ENCODE measurements at regions not wholly inside any gene's neighbourhood (a gene's known extent, or its start where the extent isn't known, plus 50 kb on each side); places are given as distances from the start of the nearest gene placed in this dataset.

DNA sequence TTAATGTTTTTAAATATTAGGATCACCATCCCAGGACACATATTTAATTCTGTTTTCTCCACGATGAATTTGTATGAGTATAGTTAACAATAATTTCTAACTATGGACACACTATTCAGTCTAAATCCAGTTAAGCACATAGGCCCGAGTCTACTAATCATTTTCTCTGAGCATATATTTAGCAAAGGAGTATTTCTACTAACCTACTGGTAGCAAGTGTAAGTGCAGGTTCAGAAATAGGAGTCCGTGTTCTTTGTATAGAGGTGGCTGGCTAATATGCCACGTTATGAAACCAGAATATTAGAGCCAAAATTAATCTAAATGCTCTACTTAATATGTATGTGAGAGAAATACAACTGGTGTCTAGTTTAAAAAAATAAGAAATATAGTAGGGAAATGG, 416.6 kb upstream of the NXPH2 start:
- 62 to 75% methylated on average over 4 of the region's 4 CpGs for WGBS, 2 donors (ENCODE audit: low coverage in 1 of 2)
- H3K27ac ChIP-seq: no peak overlapping the region
- H3K9me3 ChIP-seq: no peaks in the 10 kb centered on the region
- intact Hi-C loops (cut with DNase I; ENCODE audit: low total_unique reads) (no loop called here), in situ Hi-C loops (cut with MboI; ENCODE audit: low pct_ligation_motif_present in 1 of 4, low pct_unique_long_range_greater_than_20kb in 1 of 4, low sequenced_read_pairs in 3 of 4) (no loop called here)
- H3K4me1 ChIP-seq: no peaks in the 10 kb centered on the region
- no peak for DNase-seq
- TF ChIP-seq EP300 (IDR thresholded peaks at IDR 0.05; ENCODE audit: low read depth) (no peak), POLR2AphosphoS5 (IDR thresholded peaks at IDR 0.05) (no peak), POLR2A (IDR thresholded peaks at IDR 0.05) (no peak), CTCF (IDR thresholded peaks at IDR 0.05) (no peak)
- no peaks in the 10 kb centered on the region for H3K36me3 ChIP-seq
- no peak overlapping the region for H3K4me3 ChIP-seq
- no peaks in the 10 kb centered on the region for H3K27me3 ChIP-seq

DNA sequence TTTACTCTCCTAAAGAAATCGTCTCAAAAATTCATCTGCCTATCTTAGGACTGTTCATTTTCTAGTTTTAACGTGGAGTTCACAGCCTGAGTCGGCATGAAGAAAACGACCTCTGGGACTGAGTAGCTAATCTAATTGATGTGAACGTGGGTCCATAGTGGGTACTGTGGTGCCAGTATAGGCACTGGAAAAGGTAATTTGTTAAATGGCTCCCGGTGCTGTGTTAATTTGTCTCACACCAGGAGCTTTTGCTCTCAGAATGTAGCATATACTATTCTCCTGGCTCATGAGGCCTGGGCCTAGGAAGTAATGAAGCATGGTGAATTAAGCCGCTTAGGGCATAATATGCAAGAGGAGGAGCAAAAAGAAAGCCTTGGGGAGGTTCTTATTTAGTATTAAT, 414.4 kb upstream of the NXPH2 start:
- Histone ChIP-seq H3K27ac (no peak overlapping the region), H3K4me1 (no peaks in the 10 kb centered on the region), H3K36me3 (no peaks in the 10 kb centered on the region), H3K9me3 (no peaks in the 10 kb centered on the region), H3K4me3 (no peak overlapping the region), H3K27me3 (no peaks in the 10 kb centered on the region)
- in situ Hi-C loops (cut with MboI; ENCODE audit: low pct_ligation_motif_present in 1 of 4, low pct_unique_long_range_greater_than_20kb in 1 of 4, low sequenced_read_pairs in 3 of 4) (no loop called here), intact Hi-C loops (cut with DNase I; ENCODE audit: low total_unique reads) (no loop called here)
- no peak for TF ChIP-seq POLR2AphosphoS5 (IDR thresholded peaks at IDR 0.05)
- no peak for TF ChIP-seq CTCF (IDR thresholded peaks at IDR 0.05)
- no peak for TF ChIP-seq POLR2A (IDR thresholded peaks at IDR 0.05)
- no peak for TF ChIP-seq EP300 (IDR thresholded peaks at IDR 0.05; ENCODE audit: low read depth)
- 76 to 77% methylated on average over 6 to 7 of the region's 7 CpGs for WGBS, 2 donors (ENCODE audit: low coverage in 1 of 2)
- DNase-seq: no peak

- in situ Hi-C loops (cut with MboI; ENCODE audit: low pct_ligation_motif_present in 1 of 4, low pct_unique_long_range_greater_than_20kb in 1 of 4, low sequenced_read_pairs in 3 of 4) (no loop called here), intact Hi-C loops (cut with DNase I; ENCODE audit: low total_unique reads) (no loop called here)
- TF ChIP-seq CTCF (IDR thresholded peaks at IDR 0.05) (no peak), EP300 (IDR thresholded peaks at IDR 0.05; ENCODE audit: low read depth) (no peak), POLR2AphosphoS5 (IDR thresholded peaks at IDR 0.05) (no peak), POLR2A (IDR thresholded peaks at IDR 0.05) (no peak)
- Histone ChIP-seq H3K27me3 (no peaks in the 10 kb centered on the region), H3K36me3 (no peaks in the 10 kb centered on the region), H3K27ac (no peak overlapping the region), H3K4me3 (no peak overlapping the region), H3K9me3 (no peaks in the 10 kb centered on the region), H3K4me1 (no peaks in the 10 kb centered on the region)
- 48 to 76% methylated on average over 2 to 3 of the region's 3 CpGs for WGBS, 2 donors (ENCODE audit: low coverage in 1 of 2)
- no peak for DNase-seq
Observed at GRCh38 chr2:139177041-139177440, 396.9 kb upstream of the NXPH2 start.

- H3K36me3 ChIP-seq: no peaks in the 10 kb centered on the region
- DNase-seq: no peak
- H3K4me3 ChIP-seq: no peak overlapping the region
- H3K4me1 ChIP-seq: no peaks in the 10 kb centered on the region
- intact Hi-C loops (cut with DNase I; ENCODE audit: low total_unique reads): no loop called here
- no peaks in the 10 kb centered on the region for H3K27me3 ChIP-seq
- in situ Hi-C loops (cut with MboI; ENCODE audit: low pct_ligation_motif_present in 1 of 4, low pct_unique_long_range_greater_than_20kb in 1 of 4, low sequenced_read_pairs in 3 of 4): no loop called here
- no peak overlapping the region for H3K27ac ChIP-seq
- 52 to 74% methylated on average over 2 to 3 of the region's 3 CpGs for WGBS, 2 donors (ENCODE audit: low coverage in 1 of 2)
- TF ChIP-seq POLR2A (IDR thresholded peaks at IDR 0.05): no peak
- no peak for TF ChIP-seq CTCF (IDR thresholded peaks at IDR 0.05)
- TF ChIP-seq POLR2AphosphoS5 (IDR thresholded peaks at IDR 0.05): no peak
- no peak for TF ChIP-seq EP300 (IDR thresholded peaks at IDR 0.05; ENCODE audit: low read depth)
- H3K9me3 ChIP-seq: no peaks in the 10 kb centered on the region
Observed at GRCh38 chr2:139175510-139175909, 395.3 kb upstream of the NXPH2 start.
